ENCODE measurements at regions not wholly inside any gene's neighbourhood (a gene's known extent, or its start where the extent isn't known, plus 50 kb on each side); places are given as distances from the start of the nearest gene placed in this dataset.

- TF ChIP-seq POLR2A (IDR thresholded peaks at IDR 0.05), result no peak
- no peak for TF ChIP-seq CTCF (IDR thresholded peaks at IDR 0.05)
Measured at GRCh38 chr13:50159607-50160006, 144.4 kb downstream of the KCNRG start.

All from body of pancreas (tissue), 4 donors.